ENCODE measurements at regions not wholly inside any gene's neighbourhood (a gene's known extent, or its start where the extent isn't known, plus 50 kb on each side); places are given as distances from the start of the nearest gene placed in this dataset.

- TF ChIP-seq YY1 (IDR thresholded peaks at IDR 0.05; ENCODE audit: low read depth) (no peak), CEBPB (IDR thresholded peaks at IDR 0.05) (no peak), MAX (IDR thresholded peaks at IDR 0.05) (no peak), REST (IDR thresholded peaks at IDR 0.05; ENCODE audit: low read depth) (no peak), RAD21 (IDR thresholded peaks at IDR 0.05; ENCODE audit: low read depth) (no peak), EGR1 (IDR thresholded peaks at IDR 0.05) (no peak), TAF1 (IDR thresholded peaks at IDR 0.05; ENCODE audit: low read depth) (no peak), EP300 (IDR thresholded peaks at IDR 0.05; ENCODE audit: borderline replicate concordance) (no peak), FOXM1 (IDR thresholded peaks at IDR 0.05; ENCODE audit: borderline replicate concordance, low read depth) (no peak), USF1 (IDR thresholded peaks at IDR 0.05) (no peak)
These were observed 521.2 kb upstream of the DAB1 start for GRCh38 chr1:57945045-57945444.

All from Ishikawa (cell line).